ENCODE measurements at regions not wholly inside any gene's neighbourhood (a gene's known extent, or its start where the extent isn't known, plus 50 kb on each side); places are given as distances from the start of the nearest gene placed in this dataset.

DNA sequence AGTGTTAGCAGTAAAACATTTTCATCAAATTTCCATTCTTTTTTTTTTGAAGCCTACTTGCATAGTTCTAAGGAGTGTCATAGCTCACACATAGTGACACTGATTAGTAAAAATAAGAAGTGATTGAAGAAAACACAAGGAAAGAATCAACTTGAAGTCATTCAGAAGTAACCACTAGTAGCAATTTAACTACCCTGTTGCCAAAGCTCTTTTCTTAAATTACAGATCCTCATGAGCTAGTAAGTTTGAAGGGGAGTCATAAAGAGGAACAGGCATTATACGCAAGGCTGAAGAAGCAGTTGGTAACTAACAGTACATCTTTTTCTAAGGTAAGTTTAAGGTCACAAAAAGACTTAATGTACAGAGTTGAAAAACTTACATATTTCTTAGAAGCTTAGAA is 332.2 kb downstream of the CHRM3 start:
- Histone ChIP-seq H3K27me3 (ENCODE audit: control insufficient read depth in 2 of 2, insufficient read depth in 2 of 2, low read length in 2 of 2) (no peaks in the 10 kb centered on the region), H3K27ac (ENCODE audit: extremely low read depth, low read depth, low read length) (no peak overlapping the region), H3K36me3 (ENCODE audit: control insufficient read depth, insufficient read depth, low read length) (no peaks in the 10 kb centered on the region), H2AFZ (ENCODE audit: low read depth, low read length) (no peak overlapping the region), H3K4me2 (ENCODE audit: insufficient read depth, low read length) (no peak overlapping the region), H3K4me1 (replicated peaks in 1 of 2; ENCODE audit: control insufficient read depth in 2 of 2, insufficient read depth in 2 of 2, low read length in 2 of 2) (no peaks in the 10 kb centered on the region), H3K9me1 (ENCODE audit: control insufficient read depth, insufficient read depth, low read length) (no peaks in the 10 kb centered on the region), H4K20me1 (replicated peaks; ENCODE audit: control insufficient read depth, insufficient read depth, low read length) (no peaks in the 10 kb centered on the region), H3K9me3 (replicated peaks; ENCODE audit: control insufficient read depth, insufficient read depth, low read depth, low read length) (no peaks in the 10 kb centered on the region; the same call in 1 of the 2 replicates), H3K4me3 (no peak overlapping the region), H3K9ac (ENCODE audit: insufficient read depth in 1 of 2, low read depth in 2 of 2, low read length in 2 of 2) (no peak overlapping the region), H3K79me2 (ENCODE audit: control insufficient read depth, insufficient read depth, low read length) (no peaks in the 10 kb centered on the region)
- FAIRE-seq (no peak), ATAC-seq (no peak), DNase-seq (ENCODE audit: extremely low read depth in 1 of 4, low spot score in 3 of 4) (no peak)
- intact Hi-C loops (cut with micrococcal nuclease), result no loop called here
- POLR2A ChIA-PET, result no interaction called here
- BruUV-seq (replicated peaks), result no TSS peak
- TF ChIP-seq KLF13 (tag; IDR thresholded peaks at IDR 0.05; ENCODE audit: borderline replicate concordance, low read depth), result no peak
- no peak for TF ChIP-seq PRMT5 (CRISPR knock-in tag; IDR thresholded peaks at IDR 0.05)
- TF ChIP-seq PURB (CRISPR knock-in tag; IDR thresholded peaks at IDR 0.05; ENCODE audit: low read depth), result no peak
- CTCF ChIA-PET (ENCODE audit: low intra/inter-chr PET ratio), result no interaction called here
- 0% methylated on average over 1 of the region's 1 CpG for WGBS (ENCODE audit: insufficient coverage, low coverage, missing lambda C conversion rate)
- in situ Hi-C loops (cut with MboI), result no loop called here

DNA sequence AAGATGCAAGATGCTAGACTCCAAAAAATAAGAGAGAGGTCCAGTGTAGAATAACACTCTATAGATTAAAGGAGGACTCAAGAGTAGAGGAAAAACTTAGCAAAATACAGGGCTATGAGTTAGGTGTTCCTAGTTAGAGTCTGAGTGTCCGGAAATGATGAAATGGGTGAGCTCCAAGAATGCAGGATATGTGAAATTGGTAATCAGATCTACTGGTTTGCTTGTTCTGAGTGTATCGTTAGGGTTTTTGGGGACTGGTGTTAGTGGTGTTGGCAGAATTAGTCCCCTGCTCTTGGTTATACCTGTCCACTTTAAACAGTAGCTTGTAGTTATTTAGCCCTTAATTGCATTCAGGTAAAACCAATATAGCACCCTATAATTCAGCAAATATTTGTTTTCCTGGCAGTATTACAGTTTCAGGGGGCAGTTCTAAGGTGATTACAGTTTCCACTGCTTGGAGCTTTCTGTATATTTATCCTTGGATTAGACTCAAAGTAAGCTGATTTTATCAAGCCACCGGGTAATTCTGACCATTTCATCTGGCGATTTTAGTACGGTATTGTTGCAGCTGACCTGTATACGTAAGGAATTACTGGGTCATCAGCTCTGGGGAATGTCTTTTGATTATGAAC is 332.7 kb downstream of the CHRM3 start:
- Histone ChIP-seq H4K20me1 (replicated peaks; ENCODE audit: control insufficient read depth, insufficient read depth, low read length) (no peaks in the 10 kb centered on the region), H3K4me1 (replicated peaks in 1 of 2; ENCODE audit: control insufficient read depth in 2 of 2, insufficient read depth in 2 of 2, low read length in 2 of 2) (no peaks in the 10 kb centered on the region), H3K27me3 (ENCODE audit: control insufficient read depth in 2 of 2, insufficient read depth in 2 of 2, low read length in 2 of 2) (no peaks in the 10 kb centered on the region), H2AFZ (ENCODE audit: low read depth, low read length) (no peak overlapping the region), H3K9me1 (ENCODE audit: control insufficient read depth, insufficient read depth, low read length) (no peaks in the 10 kb centered on the region), H3K27ac (ENCODE audit: extremely low read depth, low read depth, low read length) (no peak overlapping the region), H3K36me3 (ENCODE audit: control insufficient read depth, insufficient read depth, low read length) (no peaks in the 10 kb centered on the region), H3K4me2 (ENCODE audit: insufficient read depth, low read length) (no peak overlapping the region), H3K4me3 (no peak overlapping the region), H3K9me3 (replicated peaks; ENCODE audit: control insufficient read depth, insufficient read depth, low read depth, low read length) (no peaks in the 10 kb centered on the region; the same call in 1 of the 2 replicates), H3K79me2 (ENCODE audit: control insufficient read depth, insufficient read depth, low read length) (no peaks in the 10 kb centered on the region), H3K9ac (ENCODE audit: insufficient read depth in 1 of 2, low read depth in 2 of 2, low read length in 2 of 2) (no peak overlapping the region)
- CTCF ChIA-PET (ENCODE audit: low intra/inter-chr PET ratio), result no interaction called here
- ATAC-seq (no peak), DNase-seq (ENCODE audit: extremely low read depth in 1 of 4, low spot score in 3 of 4) (no peak), FAIRE-seq (no peak)
- BruUV-seq (replicated peaks), result no TSS peak
- intact Hi-C loops (cut with micrococcal nuclease), result no loop called here
- in situ Hi-C loops (cut with MboI), result no loop called here
- POLR2A ChIA-PET, result no interaction called here
- 4% methylated on average over 6 of the region's 6 CpGs for WGBS (ENCODE audit: insufficient coverage, low coverage, missing lambda C conversion rate)
- TF ChIP-seq, protein P1, sequence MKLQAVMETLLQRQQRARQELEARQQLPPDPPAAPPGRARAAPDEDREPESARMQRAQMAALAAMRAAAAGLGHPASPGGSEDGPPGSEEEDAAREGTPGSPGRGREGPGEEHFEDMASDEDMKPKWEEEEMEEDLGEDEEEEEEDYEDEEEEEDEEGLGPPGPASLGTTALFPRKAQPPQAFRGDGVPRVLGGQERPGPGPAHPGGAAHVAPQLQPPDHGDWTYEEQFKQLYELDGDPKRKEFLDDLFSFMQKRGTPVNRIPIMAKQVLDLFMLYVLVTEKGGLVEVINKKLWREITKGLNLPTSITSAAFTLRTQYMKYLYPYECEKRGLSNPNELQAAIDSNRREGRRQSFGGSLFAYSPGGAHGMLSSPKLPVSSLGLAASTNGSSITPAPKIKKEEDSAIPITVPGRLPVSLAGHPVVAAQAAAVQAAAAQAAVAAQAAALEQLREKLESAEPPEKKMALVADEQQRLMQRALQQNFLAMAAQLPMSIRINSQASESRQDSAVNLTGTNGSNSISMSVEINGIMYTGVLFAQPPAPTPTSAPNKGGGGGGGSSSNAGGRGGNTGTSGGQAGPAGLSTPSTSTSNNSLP (IDR thresholded peaks at IDR 0.05; ENCODE audit: borderline replicate concordance, low read depth, low read length), result no peak
- TF ChIP-seq GABPA (tag; conservative IDR thresholded peaks at IDR 0.05; ENCODE audit: low read depth), result peak; percentile 46

Data from K562 (cell line).